HG03571 (cell line): ENCODE measurements at regions not wholly inside any gene's neighbourhood (a gene's known extent, or its start where the extent isn't known, plus 50 kb on each side); places are given as distances from the start of the nearest gene placed in this dataset.

Source experiments
- ATAC-seq: cut with Tn5 transposase; IDR thresholded peaks from one replicate; pipeline ENCODE4 v1.9.1; 2021; ENCODE audit not compliant: unreplicated experiment

DNA sequence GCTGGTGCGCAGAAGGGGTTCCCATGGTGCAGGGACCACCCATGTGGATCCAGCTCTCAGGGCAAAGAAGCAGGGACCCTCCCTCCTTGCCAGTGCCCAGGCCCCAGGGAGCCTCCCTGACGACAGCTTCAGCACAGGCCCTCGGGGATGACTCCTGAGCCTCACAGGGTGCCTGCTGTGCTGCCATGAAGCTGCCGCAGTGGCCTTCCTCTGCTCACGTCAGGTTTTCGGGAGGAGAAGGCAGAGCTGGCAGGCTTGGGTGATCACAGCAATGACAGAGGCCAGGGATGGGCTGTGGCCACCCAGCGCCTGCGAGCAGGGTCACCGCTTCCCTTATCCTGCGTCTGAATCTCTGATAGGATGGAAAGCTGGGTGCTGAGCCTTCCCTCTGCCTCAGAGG is 276.2 kb downstream of the BRD1 start:
- no peak for ATAC-seq

DNA sequence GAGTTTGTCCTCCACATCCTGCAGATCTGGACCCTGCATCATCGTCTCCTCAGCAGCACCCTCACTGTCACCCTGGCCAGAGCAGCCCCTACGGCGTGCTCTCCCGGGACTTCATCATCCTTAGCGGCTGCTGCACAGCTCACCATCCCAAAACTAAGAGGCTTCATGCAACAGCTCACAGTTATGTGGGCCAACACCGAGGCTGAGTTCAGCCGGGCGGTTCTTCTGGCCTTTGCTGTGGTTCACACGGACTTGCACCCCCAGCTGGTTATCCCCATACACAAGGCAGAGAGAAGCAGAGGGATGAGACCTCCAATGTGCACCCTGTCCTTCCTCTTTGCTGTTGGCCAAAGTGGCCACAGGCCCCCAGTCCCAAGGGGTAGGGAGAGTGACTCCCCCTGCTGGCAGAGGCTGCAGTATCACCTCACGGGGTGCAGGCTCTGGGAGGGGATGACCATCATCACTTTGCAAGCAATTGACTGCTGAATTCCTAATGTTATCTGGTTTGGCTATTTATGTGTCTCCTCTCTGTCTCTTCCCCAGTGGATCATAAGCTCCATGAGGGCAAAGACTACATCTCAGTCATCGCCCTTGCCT is 276.8 kb downstream of the BRD1 start:
- no peak for ATAC-seq

DNA sequence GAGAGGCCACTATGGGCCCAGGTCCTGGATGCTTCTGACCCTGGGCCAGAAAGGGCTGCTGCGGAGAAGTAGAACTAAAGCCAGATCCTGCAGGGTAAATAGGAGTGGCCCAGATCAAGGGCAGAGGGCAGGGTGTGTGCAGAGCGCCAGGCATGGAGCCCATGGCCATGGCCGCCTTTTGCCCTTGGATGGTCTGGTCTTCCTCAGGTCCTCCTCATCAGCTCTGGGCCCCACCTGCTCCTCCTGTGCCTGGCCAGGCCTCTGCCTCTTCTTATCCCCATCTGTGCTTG is 277.6 kb downstream of the BRD1 start:
- ATAC-seq: no peak

DNA sequence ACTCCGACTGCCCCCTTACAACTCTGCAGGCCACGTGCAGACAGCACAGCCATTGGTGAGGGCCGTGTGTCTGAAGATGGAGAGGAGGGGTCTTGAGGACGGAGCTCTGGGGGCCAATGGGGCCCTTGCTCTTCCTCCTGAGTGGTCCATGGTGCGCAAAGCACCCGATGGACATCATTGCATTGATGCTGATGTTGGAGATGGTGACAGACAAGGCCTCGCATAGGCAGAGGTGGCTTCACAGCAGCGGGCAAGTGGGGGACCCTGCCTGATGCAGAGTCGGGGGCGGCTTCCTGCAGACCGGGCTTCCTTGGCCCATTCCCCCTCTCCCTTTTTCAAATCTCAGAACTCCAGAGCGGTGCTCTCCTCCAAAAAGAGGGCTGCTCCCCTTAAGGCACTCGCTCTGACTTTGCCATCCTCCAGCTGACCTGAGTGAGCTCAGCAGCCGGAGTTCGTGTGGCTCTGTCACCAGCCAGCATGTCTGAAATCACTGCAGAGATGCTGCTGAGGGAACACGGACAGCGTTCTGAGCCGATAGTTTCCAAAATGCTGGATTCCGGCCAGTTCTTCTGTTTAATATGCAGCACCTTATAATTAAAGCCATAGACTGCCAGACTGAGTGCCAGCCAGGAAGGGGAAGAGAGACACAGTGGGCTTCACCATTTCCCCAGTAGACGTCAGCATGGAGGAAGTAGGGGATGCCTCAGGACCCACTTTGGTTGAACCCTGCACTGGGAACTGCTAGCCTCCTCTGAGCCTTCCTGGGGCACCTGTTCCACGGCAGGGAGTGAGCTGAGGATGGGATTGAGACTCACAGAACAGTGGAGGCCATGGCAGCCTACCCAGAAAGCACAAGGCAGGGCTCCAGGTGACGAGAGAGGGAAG is 278.2 kb downstream of the BRD1 start:
- ATAC-seq: no peak

DNA sequence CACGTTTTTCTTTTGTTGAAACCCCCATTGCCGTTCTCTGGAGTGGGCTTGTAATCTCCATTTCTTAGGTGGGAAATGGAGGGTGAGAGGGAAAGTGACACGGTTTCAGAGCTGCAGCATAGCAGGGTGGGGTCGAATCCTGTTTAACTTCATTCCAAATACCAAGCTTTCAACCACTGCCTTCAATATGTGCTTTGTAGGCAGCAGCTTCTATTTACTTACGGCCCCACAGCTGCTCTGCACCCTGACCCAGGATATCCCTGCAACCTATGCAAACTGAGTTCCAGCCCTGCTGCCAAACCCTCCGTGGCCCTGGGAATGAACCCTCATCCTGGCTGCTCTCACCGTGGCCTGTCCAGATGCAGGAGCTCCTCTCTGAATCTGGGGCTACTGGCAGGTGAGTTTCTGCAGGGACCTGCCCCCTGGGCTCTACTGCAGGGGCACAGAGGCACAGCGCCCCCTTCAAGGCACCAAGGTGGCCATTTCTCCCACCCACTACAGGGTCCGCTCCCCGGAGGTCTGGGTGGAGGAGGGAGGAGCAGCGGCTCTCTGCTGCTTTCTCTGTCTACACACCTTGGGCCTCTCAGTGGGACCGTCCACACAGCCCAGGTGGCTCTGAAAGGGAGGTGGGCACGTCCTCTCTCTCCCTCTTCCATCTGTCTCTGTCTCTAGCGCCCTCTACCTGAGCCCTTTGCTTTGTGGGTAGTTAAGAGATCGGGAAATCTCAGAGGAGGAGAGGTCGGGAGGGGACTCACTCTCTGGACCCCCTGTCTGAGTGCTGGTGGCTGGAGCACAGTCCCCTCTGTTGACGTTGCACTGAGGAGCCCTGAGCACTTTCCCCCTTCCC is 279.1 kb downstream of the BRD1 start:
- ATAC-seq: no peak

- no peak for ATAC-seq
Observed at GRCh38 chr22:49547751-49548239, 279.9 kb downstream of the BRD1 start.

- ATAC-seq: no peak
Observed at GRCh38 chr22:49546811-49547585, 280.7 kb downstream of the BRD1 start.

DNA sequence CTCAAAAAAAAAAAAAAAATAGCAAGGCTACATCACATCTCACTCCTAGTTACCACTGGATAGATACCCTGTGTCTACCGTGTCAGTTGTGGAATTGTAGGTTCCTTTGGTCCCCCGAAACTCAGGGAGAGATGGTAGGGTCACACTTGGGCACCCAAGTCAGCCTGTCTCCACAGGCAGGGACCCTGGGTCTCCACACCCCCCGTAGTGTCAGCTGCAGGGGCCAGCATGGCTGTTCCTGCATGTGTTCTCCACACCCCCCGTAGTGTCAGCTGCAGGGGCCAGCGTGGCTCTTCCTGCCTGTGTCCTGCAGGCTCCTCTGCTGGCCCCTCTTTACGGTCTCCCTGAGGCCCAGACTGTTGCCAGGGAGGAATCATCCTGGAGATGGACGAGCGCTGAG is 282.1 kb downstream of the BRD1 start:
- ATAC-seq: no peak

GRCh38 chr22:49544286-49544685 is 283.4 kb downstream of the BRD1 start:
- no peak for ATAC-seq

DNA sequence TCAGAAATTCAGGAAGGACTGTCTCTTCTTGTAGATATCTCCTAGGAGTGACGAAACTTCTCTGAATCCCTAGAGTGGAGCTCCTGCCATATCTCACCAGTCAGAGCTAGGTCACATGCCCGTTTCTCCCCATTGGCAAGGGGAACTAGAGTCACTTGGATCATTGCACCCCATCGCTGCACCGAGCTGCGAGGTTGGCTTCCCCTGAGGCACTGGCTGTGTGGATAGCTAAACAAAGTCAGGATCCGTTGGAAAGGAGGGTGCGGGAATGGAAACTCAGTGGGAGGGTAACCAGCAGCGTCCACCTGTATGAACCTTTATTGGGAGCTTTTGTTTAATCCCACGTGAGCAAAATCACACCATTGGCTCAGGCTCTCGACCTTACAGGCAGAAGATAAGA is 283.8 kb downstream of the BRD1 start:
- no peak for ATAC-seq

DNA sequence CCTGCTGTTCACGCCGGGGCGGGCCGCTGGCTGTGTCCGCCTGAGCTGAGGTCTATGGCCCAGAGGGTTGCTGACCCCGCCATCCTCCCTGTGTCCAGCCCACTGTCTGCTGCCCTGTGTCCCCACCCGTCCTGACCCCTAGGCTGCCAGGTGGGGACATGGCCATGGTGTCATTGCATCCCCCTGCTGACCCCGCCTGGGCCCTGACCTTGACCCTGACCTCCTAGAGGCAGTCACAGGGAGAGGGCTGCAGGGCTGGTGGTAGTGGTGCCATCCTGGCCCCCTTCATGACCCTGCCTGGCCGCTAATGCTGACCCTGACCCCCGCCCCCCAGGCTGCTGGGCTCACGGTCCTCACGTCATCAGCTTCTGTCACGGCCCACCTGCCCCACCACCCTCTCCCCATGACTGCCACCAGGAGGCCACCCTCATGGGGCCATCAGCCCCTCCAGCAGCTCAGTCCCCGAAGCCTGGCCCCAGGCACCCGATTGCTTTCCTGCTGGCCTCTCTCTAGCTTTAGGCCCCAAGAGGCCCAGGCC is 285.9 kb downstream of the BRD1 start:
- ATAC-seq: no peak

GRCh38 chr22:49540913-49541692 is 286.6 kb downstream of the BRD1 start:
- ATAC-seq: no peak

- no peak for ATAC-seq
Observed at GRCh38 chr22:49540084-49540912, 287.4 kb downstream of the BRD1 start.

DNA sequence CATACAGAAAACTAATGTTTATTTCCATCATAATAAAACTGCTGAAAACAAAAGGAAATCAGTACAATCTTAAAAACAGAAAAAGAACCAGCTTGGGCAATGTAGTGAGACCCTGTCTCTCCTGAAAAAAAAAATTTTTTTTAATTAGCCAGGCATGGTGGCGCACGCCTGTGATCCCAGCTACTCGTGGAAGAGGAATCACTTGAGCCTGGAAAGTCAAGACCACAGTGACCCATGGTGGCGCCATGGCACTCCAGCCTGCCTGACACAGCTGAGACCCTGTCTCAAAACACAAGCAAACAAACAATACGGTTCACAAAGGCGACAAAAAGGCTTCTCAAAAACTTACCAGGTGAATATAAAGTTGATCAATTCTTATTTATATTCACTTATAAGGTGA is 289.7 kb downstream of the BRD1 start:
- ATAC-seq: no peak

DNA sequence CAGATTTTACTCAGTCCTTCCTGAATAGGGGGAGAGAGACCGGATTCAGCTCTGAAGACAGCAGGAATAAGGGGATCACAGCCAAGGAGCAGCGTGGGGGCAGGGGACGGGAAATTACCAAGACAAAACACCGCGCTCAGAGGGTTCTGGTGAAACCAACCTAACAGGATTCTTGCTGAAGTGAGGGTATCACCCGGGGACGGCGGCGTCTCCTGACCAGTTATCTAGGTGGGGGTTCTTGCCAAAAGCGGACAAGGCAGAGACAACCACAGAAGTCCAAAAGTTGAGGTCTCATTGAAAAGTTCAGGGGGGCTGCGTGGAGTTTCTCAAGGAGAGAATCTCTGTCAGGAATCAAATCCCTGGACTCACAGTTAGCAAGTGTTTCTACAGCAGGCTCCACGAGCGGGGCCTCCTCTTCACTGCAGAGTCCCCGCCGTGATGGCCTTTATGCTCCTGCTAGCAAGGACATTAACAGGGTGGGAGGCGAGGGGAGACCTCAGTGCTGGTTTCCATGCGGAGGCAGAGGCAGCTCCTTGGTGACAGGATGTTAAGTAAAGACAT is 291.0 kb downstream of the BRD1 start:
- no peak for ATAC-seq

- no peak for ATAC-seq
Observed at GRCh38 chr22:49535527-49536125, 292.0 kb downstream of the BRD1 start.

DNA sequence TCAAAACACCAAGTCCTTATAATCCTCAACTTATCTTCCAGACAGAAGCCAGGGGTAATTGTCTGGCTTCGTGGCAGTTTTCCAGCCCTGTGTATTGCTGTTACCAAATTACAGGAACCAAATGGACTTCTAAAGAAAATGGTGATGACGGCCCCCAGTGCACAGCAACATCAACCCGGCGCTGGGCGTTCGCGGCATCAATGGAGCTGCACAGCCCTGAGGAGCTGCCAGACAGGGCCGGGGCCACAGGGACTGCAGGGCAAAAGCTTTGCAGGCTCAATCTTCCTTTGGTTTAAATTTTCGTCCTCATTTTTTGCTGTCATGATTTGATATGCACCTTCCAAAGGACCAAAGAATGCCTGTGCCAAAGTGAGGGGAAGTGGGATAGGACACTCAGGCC is 292.5 kb downstream of the BRD1 start:
- ATAC-seq: no peak

DNA sequence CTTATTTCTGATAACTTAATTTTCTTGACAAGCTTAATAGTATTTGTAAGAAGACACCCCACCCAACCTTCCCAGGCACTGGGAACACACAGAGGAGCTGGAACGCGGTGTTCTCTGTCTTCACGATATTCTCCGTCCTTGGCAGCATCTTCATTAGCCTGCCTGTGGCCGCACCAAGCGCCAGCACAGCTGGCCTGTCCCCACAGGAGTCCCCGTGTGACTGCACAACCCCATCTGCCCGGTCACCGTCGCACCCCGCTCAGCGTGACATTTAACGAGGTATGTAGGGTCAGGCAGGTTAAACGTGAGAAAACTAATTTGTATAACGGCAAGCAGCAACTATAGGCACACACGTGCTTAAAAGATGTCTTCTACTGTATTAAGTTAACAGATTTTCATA is 293.3 kb downstream of the BRD1 start:
- no peak for ATAC-seq
